ENCODE measurements at regions not wholly inside any gene's neighbourhood (a gene's known extent, or its start where the extent isn't known, plus 50 kb on each side); places are given as distances from the start of the nearest gene placed in this dataset.

GRCh38 chr15:35624881-35625280 is 78.9 kb upstream of the DPH6 start:
- Histone ChIP-seq H3K27me3 (no peaks in the 10 kb centered on the region), H3K9me3 (no peaks in the 10 kb centered on the region), H3K36me3 (no peaks in the 10 kb centered on the region), H3K27ac (no peak overlapping the region), H3K4me3 (no peak overlapping the region), H3K4me1 (no peaks in the 10 kb centered on the region)
- DNase-seq, result peak; percentile 7 to 19
- in situ Hi-C loops (cut with MboI; ENCODE audit: low sequenced_read_pairs in 4 of 4) (no loop called here), intact Hi-C loops (cut with DNase I; ENCODE audit: low total_unique reads) (no loop called here)
- no peak for TF ChIP-seq POLR2A (IDR thresholded peaks at IDR 0.05)
- TF ChIP-seq CTCF (IDR thresholded peaks at IDR 0.05 in 4 of 5, conservative IDR thresholded peaks at IDR 0.05 in 1 of 5), result no peak
- peak; percentile 44 to 50 for ATAC-seq

- TF ChIP-seq CTCF (IDR thresholded peaks at IDR 0.05 in 4 of 5, conservative IDR thresholded peaks at IDR 0.05 in 1 of 5), result no peak
- Histone ChIP-seq H3K4me3 (no peak overlapping the region), H3K27me3 (no peaks in the 10 kb centered on the region), H3K36me3 (no peaks in the 10 kb centered on the region), H3K9me3 (no peaks in the 10 kb centered on the region), H3K27ac (no peak overlapping the region), H3K4me1 (peaks cover 5 to 10% of the 10 kb centered on the region in 2 donors)
- intact Hi-C loops (cut with DNase I; ENCODE audit: low total_unique reads), result no loop called here
- no peak for ATAC-seq
- no peak for DNase-seq
- in situ Hi-C loops (cut with MboI; ENCODE audit: low sequenced_read_pairs in 4 of 4), result no loop called here
Observed at GRCh38 chr15:35626571-35627318, 80.8 kb upstream of the DPH6 start.

- no peak overlapping the region for H3K4me3 ChIP-seq
- no peaks in the 10 kb centered on the region for H3K27me3 ChIP-seq
- no peaks in the 10 kb centered on the region for H3K36me3 ChIP-seq
- no peaks in the 10 kb centered on the region for H3K9me3 ChIP-seq
- no peak for TF ChIP-seq CTCF (IDR thresholded peaks at IDR 0.05 in 4 of 5, conservative IDR thresholded peaks at IDR 0.05 in 1 of 5)
- TF ChIP-seq POLR2A (IDR thresholded peaks at IDR 0.05), result no peak
- DNase-seq, result no peak
- in situ Hi-C loops (cut with MboI; ENCODE audit: low sequenced_read_pairs in 4 of 4), result no loop called here
- no peak overlapping the region for H3K27ac ChIP-seq
- intact Hi-C loops (cut with DNase I; ENCODE audit: low total_unique reads), result no loop called here
- ATAC-seq, result no peak
- peaks cover 5 to 10% of the 10 kb centered on the region in 2 donors for H3K4me1 ChIP-seq
Observed at GRCh38 chr15:35627696-35628095, 81.7 kb upstream of the DPH6 start.

- intact Hi-C loops (cut with DNase I; ENCODE audit: low total_unique reads), result loop anchor here (5.0 kb wide), 1 partner anchor 78 kb away; no protein-coding TSS in a partner anchor
Observed at GRCh38 chr15:35629766-35630165, 83.8 kb upstream of the DPH6 start.

More at GRCh38 chr15:35629766-35630165, 83.8 kb upstream of the DPH6 start:
- H3K27ac ChIP-seq, result no peak overlapping the region
- H3K4me1 ChIP-seq, result peaks cover 5 to 10% of the 10 kb centered on the region in 2 donors
- H3K4me3 ChIP-seq, result no peak overlapping the region
- no peaks in the 10 kb centered on the region for H3K9me3 ChIP-seq
- no peaks in the 10 kb centered on the region for H3K36me3 ChIP-seq
- in situ Hi-C loops (cut with MboI; ENCODE audit: low sequenced_read_pairs in 4 of 4), result no loop called here
- TF ChIP-seq CTCF (IDR thresholded peaks at IDR 0.05 in 4 of 5, conservative IDR thresholded peaks at IDR 0.05 in 1 of 5) (no peak), POLR2A (IDR thresholded peaks at IDR 0.05) (no peak)
- ATAC-seq (no peak), DNase-seq (no peak)
- H3K27me3 ChIP-seq, result no peaks in the 10 kb centered on the region
